Right lobe of liver (tissue), 6 donors: ENCODE measurements at regions not wholly inside any gene's neighbourhood (a gene's known extent, or its start where the extent isn't known, plus 50 kb on each side); places are given as distances from the start of the nearest gene placed in this dataset.

Experiments
- ATAC-seq, 4 donors: fragments of 200-7000 bp; cut with Tn5 transposase; one replicate each; pipeline ENCODE4 v1.9.1; 2020; ENCODE audit warnings: mild to moderate bottlenecking in 4 of 4, moderate library complexity in 4 of 4
- DNase-seq, 3 donors: peaks; one replicate each; pipeline ENCODE4 v3.0.0-alpha.2; 2020
- H3K27ac ChIP-seq, 3 donors: fragments of 200-600 bp; one replicate each; pipeline ENCODE4 v1.8.0; 2022
- H3K27me3 ChIP-seq, 2 donors: fragments of 200-600 bp; one replicate each; pipeline ENCODE4 v1.8.0; 2022
- H3K36me3 ChIP-seq, 4 donors: fragments of 200-600 bp; sonication (generic) in 1 of 4; one replicate each; pipeline versions ENCODE4 v1.5.1 to v1.8.0; 2017 to 2022; ENCODE audit warnings: control low read depth in 1 of 4
- H3K4me1 ChIP-seq, 4 donors: fragments of 200-600 bp; sonication (generic) in 1 of 4; one replicate each; pipeline versions ENCODE4 v1.5.1 to v1.8.0; 2017 to 2022; ENCODE audit warnings: control low read depth in 1 of 4
- H3K4me3 ChIP-seq, 3 donors: fragments of 200-600 bp; one replicate each; pipeline ENCODE4 v1.8.0; 2022
- H3K9me3 ChIP-seq, 4 donors: fragments of 200-600 bp; sonication (generic) in 1 of 4; one replicate each; pipeline versions ENCODE4 v1.5.1 to v1.8.0; 2017 to 2022; ENCODE audit warnings: control low read depth in 1 of 4
- POLR2A ChIP-seq: fragments of 450-650 bp; IDR thresholded peaks from one replicate; pipeline ENCODE4 v1.6.1; 2017; ENCODE audit warnings: antibody characterized with exemption, mild to moderate bottlenecking
- WGBS: methylation state at CpG from one replicate; pipeline ENCODE4 v1.1.6; 2018; ENCODE audit warnings: low coverage, low lambda C conversion rate; ENCODE audit not compliant: insufficient coverage; ENCODE audit errors: missing lambda C conversion rate; 5-methylcytosine and 5-hydroxymethylcytosine counted together
- intact Hi-C, 2 donors: fragments of 100-400 bp; cut with DNase I; formaldehyde crosslinking; loops; one replicate each; pipeline versions ENCODE4 v1.11.2 to v1.14.1; 2022
- TF ChIP-seq, protein P1 (sequence below), 4 donors: fragments of 200-600 bp in 3 of 4; fragments of 450-650 bp in 1 of 4; IDR thresholded peaks; one replicate each; pipeline versions ENCODE4 v1.5.1 to v1.8.0; 2016 to 2022; ENCODE audit warnings: antibody characterized with exemption in 4 of 4, mild to moderate bottlenecking in 2 of 4
- donor health status: DM: no; HTN: yes; CAD: no.
- donor health status: DM: no; HTN: no; CAD: no.
- donor health status: DM: no; HTN: no; CAD: no.
- donor health status: DM: no; HTN: yes; CAD: no.
- donor health status: DM: no; HTN: yes; CAD: no.

DNA sequence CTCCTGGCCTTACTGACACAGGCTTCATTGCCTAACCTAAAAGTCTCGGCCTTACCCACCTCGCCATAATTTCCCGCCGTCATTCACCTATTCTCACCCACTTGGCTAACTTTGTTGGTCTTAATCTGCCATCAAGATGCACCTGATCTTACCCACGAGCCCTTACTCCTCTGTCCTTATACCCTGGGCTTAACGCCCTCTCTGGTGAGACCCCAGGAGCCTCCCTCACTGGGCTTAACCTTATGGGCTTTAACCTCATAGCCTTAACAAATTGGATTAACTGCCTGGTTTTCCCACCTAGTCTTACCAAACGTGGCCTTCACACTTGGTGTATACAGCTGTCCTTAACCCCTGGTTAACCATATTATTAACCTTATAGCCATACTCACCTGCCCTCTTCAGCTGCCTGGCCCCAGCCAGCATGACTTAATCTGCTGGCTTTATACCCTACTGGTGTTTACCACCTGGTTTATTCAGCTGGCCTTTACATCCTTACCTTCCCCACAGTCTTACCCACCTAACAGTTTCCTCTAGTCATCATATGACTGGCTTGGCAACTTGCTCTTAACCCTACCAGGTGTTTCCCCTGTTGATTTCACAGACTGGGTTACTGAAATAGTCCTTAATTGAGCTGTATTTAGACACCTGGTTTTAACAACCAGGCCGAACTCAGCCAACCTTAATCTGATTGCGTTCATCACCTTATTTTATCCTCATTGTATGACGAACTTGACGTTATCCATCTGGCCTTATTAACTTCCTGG lies 132.0 kb upstream of the ZSWIM2 start:
- H3K9me3 ChIP-seq: no peaks in the 10 kb centered on the region
- TF ChIP-seq, protein P1, sequence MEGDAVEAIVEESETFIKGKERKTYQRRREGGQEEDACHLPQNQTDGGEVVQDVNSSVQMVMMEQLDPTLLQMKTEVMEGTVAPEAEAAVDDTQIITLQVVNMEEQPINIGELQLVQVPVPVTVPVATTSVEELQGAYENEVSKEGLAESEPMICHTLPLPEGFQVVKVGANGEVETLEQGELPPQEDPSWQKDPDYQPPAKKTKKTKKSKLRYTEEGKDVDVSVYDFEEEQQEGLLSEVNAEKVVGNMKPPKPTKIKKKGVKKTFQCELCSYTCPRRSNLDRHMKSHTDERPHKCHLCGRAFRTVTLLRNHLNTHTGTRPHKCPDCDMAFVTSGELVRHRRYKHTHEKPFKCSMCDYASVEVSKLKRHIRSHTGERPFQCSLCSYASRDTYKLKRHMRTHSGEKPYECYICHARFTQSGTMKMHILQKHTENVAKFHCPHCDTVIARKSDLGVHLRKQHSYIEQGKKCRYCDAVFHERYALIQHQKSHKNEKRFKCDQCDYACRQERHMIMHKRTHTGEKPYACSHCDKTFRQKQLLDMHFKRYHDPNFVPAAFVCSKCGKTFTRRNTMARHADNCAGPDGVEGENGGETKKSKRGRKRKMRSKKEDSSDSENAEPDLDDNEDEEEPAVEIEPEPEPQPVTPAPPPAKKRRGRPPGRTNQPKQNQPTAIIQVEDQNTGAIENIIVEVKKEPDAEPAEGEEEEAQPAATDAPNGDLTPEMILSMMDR (IDR thresholded peaks at IDR 0.05): no peak
- TF ChIP-seq POLR2A: no peak
- intact Hi-C loops: no loop called here
- 80% methylated on average over 10 of the region's 11 CpGs for WGBS
- no peak for ATAC-seq
- H3K27ac ChIP-seq: no peak overlapping the region
- no peak for DNase-seq
- H3K27me3 ChIP-seq: no peaks in the 10 kb centered on the region
- no peaks in the 10 kb centered on the region for H3K36me3 ChIP-seq
- no peaks in the 10 kb centered on the region for H3K4me1 ChIP-seq
- H3K4me3 ChIP-seq: no peak overlapping the region

DNA sequence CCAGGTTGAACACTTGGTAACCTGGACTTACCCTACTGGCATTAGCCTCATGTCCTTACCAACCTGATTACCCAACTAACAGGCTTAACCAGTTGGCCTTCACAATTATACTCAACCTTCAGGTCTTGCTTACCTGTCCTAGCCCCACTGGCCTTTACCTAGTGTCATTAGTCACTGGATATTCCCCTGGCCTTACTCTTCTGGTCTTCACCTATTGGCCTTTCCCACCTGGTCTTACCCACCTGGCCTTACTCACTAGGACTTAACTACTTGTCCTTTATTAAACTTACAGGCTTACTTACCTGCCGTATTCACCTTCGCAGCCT lies 131.1 kb upstream of the ZSWIM2 start:
- no peak for TF ChIP-seq POLR2A
- TF ChIP-seq, protein P1 (IDR thresholded peaks at IDR 0.05): no peak
- no peaks in the 10 kb centered on the region for H3K36me3 ChIP-seq
- whole genome bisulfite sequencing: 94% methylated on average over 2 of the region's 2 CpGs
- DNase-seq (no peak), ATAC-seq (no peak)
- H3K27me3 ChIP-seq: no peaks in the 10 kb centered on the region
- no peaks in the 10 kb centered on the region for H3K4me1 ChIP-seq
- H3K4me3 ChIP-seq: no peak overlapping the region
- no peak overlapping the region for H3K27ac ChIP-seq
- intact Hi-C loops: no loop called here
- no peaks in the 10 kb centered on the region for H3K9me3 ChIP-seq

DNA sequence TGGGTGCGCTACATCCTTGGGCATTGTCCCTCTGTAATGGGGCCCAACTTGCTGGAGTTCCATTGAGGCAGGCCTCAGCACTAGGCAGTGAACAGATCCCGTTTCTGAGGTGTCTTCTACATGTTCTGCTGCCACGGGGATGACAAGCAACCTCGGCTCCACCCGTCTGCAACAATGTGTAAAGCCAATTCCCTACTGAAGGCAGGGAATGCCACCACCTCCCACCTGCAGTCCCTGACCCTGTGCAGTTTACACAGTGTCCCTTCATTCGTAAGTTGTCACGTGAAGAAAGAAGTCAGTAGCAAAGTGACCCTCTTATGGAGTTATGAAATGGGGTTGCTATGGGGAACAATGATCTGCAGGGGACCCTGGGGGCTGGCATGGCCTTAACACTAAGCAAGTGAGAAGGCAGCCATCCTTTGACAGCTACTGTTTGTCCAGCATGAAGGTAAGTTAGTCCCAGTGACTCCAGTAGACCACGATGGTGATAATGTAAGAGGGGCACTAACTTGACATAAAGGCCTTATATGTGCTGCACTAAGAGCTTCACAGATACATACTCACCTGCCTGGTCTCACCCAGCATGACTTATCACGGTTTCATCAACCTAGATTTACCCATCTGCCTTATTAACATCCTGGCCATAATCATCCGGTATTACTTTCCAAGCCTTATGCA lies 130.6 kb upstream of the ZSWIM2 start:
- Histone ChIP-seq H3K27me3 (no peaks in the 10 kb centered on the region), H3K36me3 (no peaks in the 10 kb centered on the region), H3K4me1 (no peaks in the 10 kb centered on the region), H3K9me3 (no peaks in the 10 kb centered on the region), H3K27ac (no peak overlapping the region), H3K4me3 (no peak overlapping the region)
- ATAC-seq (no peak), DNase-seq (no peak)
- no peak for TF ChIP-seq POLR2A
- TF ChIP-seq, protein P1 (IDR thresholded peaks at IDR 0.05): no peak
- intact Hi-C loops: no loop called here
- WGBS: 79% methylated on average over 6 of the region's 10 CpGs

- H3K27me3 ChIP-seq: no peaks in the 10 kb centered on the region
- H3K36me3 ChIP-seq: no peaks in the 10 kb centered on the region
- no peak overlapping the region for H3K27ac ChIP-seq
- no peak for DNase-seq
- no peaks in the 10 kb centered on the region for H3K9me3 ChIP-seq
- intact Hi-C loops: no loop called here
- TF ChIP-seq, protein P1 (IDR thresholded peaks at IDR 0.05): no peak
- no peak for TF ChIP-seq POLR2A
- WGBS: 100% methylated on average over 1 of the region's 3 CpGs
- H3K4me1 ChIP-seq: no peaks in the 10 kb centered on the region
- peak in 1 of 4 donors; percentile 34 for ATAC-seq
- no peak overlapping the region for H3K4me3 ChIP-seq
These were observed 128.6 kb upstream of the ZSWIM2 start for GRCh38 chr2:186977433-186978045.
